GM12865 (cell line): ENCODE measurements at regions not wholly inside any gene's neighbourhood (a gene's known extent, or its start where the extent isn't known, plus 50 kb on each side); places are given as distances from the start of the nearest gene placed in this dataset.

Source experiments
- DNase-seq: peaks from one replicate; pipeline ENCODE4 v3.0.0; 2010; ENCODE audit warnings: low read depth
- H3K4me3 ChIP-seq: 2 replicates; pipeline ENCODE4 v1.5.1; 2011; ENCODE audit warnings: mild to moderate bottlenecking, low read depth, low read length, control low read depth
- TF ChIP-seq, protein P1 (sequence below): IDR thresholded peaks from 2 replicates; pipeline ENCODE4 v1.5.1; 2011; ENCODE audit warnings: low read length, control low read depth, low read depth, inconsistent platforms; ENCODE audit not compliant: insufficient read depth; ENCODE audit errors: missing control alignments

DNA sequence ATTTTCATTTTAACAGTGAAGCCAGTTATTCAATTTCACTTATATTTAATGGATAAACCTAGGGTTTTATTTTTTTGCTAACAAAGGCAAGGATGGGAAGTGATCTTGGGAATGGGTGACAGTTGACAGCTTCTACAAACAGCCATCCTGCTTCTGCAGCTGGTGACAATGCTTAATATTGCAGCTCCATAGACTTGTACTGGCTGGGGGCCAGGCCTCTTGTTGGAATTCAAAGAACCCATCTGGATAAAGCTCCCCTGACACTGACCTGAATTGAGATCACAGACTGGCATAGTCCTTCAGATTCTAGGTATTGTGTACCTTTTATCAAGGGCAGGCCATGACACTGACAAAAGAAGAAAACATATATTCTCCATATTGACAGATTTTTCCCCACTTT is 664.6 kb upstream of the FOXG1 start:
- TF ChIP-seq, protein P1, sequence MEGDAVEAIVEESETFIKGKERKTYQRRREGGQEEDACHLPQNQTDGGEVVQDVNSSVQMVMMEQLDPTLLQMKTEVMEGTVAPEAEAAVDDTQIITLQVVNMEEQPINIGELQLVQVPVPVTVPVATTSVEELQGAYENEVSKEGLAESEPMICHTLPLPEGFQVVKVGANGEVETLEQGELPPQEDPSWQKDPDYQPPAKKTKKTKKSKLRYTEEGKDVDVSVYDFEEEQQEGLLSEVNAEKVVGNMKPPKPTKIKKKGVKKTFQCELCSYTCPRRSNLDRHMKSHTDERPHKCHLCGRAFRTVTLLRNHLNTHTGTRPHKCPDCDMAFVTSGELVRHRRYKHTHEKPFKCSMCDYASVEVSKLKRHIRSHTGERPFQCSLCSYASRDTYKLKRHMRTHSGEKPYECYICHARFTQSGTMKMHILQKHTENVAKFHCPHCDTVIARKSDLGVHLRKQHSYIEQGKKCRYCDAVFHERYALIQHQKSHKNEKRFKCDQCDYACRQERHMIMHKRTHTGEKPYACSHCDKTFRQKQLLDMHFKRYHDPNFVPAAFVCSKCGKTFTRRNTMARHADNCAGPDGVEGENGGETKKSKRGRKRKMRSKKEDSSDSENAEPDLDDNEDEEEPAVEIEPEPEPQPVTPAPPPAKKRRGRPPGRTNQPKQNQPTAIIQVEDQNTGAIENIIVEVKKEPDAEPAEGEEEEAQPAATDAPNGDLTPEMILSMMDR, result no peak
- DNase-seq, result no peak
- H3K4me3 ChIP-seq, result no peak overlapping the region

DNA sequence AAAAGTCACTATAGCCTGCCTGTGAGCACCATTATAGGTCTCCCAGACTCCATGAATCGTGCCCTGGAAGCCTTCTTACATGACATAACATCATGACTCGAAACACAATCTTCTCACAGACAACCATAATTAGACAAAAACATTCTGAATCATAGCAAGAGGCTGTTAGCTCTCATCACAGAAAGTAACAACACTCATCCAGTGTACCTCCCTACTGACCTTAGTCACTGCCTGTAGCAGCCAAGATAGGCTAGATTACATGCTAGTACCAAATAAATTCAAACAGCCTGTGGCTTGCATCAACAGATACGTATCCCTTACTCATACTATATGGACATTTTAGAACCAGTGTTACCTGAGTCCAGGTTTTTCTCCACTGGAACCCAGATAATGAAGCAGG is 663.8 kb upstream of the FOXG1 start:
- TF ChIP-seq, protein P1, result no peak
- H3K4me3 ChIP-seq, result no peak overlapping the region
- DNase-seq, result no peak

DNA sequence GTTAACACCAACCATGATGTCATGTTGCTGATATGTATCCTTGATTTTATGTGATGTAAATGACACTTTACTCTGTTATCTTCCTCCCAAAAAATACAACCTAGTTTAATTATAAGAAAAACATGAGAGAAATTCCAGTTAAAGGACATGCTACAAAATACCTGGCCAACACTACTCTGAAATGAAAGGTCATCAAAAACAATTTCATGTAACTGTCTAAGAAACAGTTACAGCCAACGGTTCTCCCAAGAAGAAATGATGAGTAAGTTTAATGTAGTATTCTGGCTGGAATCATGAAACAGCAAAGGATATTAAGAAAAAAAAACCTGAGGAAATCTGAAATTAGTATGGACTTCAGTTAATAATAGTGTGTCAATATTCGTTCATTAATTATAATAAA is 653.3 kb upstream of the FOXG1 start:
- DNase-seq, result no peak
- no peak overlapping the region for H3K4me3 ChIP-seq
- TF ChIP-seq, protein P1, result no peak

DNA sequence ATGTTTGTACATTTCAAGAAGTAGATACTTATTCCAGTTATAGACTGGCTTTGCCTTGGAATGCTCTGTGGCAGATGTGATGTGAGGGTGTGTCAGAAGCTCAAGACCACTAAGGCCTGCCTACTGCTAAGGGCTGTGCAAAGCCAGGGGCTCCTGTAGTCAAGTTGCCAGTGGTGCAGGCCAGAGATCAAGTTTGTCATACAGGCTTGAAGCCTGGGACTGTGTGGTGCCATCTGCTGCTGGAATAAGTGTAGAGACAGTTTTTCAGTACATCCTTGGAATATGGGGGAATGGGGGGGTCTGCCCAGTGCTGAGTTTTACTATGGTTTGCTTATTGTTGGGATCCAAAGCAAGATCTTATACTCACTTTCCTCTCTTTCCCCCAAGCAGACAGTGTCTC is 649.9 kb upstream of the FOXG1 start:
- TF ChIP-seq, protein P1, result no peak
- no peak overlapping the region for H3K4me3 ChIP-seq
- DNase-seq, result no peak

DNA sequence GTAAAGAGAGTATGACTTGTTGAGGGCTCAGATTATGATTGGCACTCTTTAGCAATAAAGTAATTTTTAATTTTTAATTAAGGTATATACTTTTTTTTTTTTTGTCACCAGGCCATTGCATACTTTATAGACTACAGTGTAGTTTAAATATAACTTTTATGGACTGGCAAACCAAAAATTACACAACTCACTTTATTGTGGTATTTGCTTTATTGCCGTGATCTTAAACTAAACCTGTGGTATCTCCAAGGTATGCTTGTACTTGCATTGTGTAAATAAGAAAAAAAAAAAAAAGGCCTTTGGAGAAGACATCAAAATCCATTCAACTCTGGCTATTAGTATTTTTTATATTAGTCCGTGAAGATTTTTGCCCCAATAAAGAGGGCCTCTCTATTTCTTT is 646.7 kb upstream of the FOXG1 start:
- no peak overlapping the region for H3K4me3 ChIP-seq
- no peak for DNase-seq
- TF ChIP-seq, protein P1, result no peak

DNA sequence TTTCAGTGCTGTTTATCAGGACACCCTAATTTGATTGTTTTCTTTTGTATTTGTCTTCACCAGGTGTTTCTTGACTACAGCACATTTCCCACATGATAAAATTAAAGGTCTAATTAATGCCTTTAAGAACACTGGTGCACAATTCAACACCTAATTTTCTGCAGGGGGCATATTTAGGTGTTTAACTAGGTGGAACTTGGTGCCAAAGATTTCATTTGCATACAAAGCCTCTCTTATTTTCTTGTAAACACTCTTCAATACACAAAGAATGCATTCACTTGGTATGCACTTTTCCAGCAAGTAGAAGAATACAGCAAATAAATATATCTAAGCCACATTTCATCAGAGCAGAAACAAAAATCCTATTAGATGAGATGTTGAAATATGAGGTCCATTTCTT is 646.2 kb upstream of the FOXG1 start:
- no peak for DNase-seq
- TF ChIP-seq, protein P1, result no peak
- no peak overlapping the region for H3K4me3 ChIP-seq

DNA sequence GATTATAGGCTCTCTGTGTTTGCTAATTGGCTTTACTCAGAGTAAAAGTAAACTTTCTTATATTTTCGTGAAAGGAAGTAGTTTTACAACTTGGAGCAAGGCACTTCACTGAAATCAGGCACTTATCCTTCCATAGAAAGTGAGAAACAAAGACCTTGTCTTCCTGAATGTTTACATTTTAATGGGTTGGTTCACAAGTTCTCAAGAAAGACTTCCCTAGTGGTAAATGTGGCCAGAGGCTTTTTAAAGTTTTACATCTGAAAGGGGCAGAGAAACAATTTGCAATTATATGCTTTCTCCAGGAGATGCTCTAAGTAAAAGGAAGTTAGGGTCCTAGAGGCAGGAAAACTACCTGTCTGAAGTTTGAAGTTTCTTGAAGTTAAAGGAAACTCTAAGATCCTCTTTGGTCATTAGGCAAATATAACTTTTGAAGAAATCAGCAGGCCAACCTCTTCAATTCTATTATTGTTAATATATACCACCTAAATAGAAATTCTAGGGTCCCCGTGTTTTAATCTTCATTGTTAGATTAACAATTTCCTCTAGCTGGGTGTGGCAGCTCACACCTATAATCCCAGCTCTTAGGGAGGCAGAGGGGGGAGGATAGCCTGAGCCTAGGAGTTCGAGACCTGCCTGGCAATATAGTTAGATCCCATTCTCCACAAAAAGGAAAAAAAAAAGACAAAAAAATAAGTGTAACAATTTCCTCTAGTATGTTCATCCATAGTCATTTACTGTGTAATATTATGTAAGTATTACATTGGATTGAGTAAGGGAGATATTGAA is 644.9 kb upstream of the FOXG1 start:
- no peak for DNase-seq
- TF ChIP-seq, protein P1, result no peak
- no peak overlapping the region for H3K4me3 ChIP-seq
